ENCODE measurements at regions not wholly inside any gene's neighbourhood (a gene's known extent, or its start where the extent isn't known, plus 50 kb on each side); places are given as distances from the start of the nearest gene placed in this dataset.

- no peak for TF ChIP-seq RFX5 (IDR thresholded peaks at IDR 0.05; ENCODE audit: low read depth, low read length)
- no peak for TF ChIP-seq SRSF4 (IDR thresholded peaks at IDR 0.05; ENCODE audit: low read depth, low read length, poor library complexity, severe bottlenecking)
- no peak for TF ChIP-seq ZNF761 (CRISPR knock-in tag; conservative IDR thresholded peaks at IDR 0.05)
- no peak for TF ChIP-seq CENPBD1 (CRISPR knock-in tag; IDR thresholded peaks at IDR 0.05; ENCODE audit: borderline replicate concordance, low read depth)
- no peak for TF ChIP-seq ZNF414 (CRISPR knock-in tag; IDR thresholded peaks at IDR 0.05)
- TF ChIP-seq HHEX (CRISPR knock-in tag; IDR thresholded peaks at IDR 0.05) = no peak
- no peak for TF ChIP-seq KDM6A (CRISPR knock-in tag; IDR thresholded peaks at IDR 0.05; ENCODE audit: low read depth)
- TF ChIP-seq ZNF337 (CRISPR knock-in tag; IDR thresholded peaks at IDR 0.05; ENCODE audit: borderline replicate concordance, low read depth) = no peak
- TF ChIP-seq SMC3 (IDR thresholded peaks at IDR 0.05; ENCODE audit: low read length) = no peak
- no peak for TF ChIP-seq SIN3A (IDR thresholded peaks at IDR 0.05; ENCODE audit: borderline replicate concordance, low read depth, low read length)
- TF ChIP-seq ZNF335 (CRISPR knock-in tag; IDR thresholded peaks at IDR 0.05) = no peak
- ATAC-seq (no peak), FAIRE-seq (no peak), DNase-seq (ENCODE audit: low spot score) (no peak)
- Histone ChIP-seq H3K9ac (ENCODE audit: insufficient read depth, low read depth, low read length) (no peak overlapping the region), H3K36me3 (replicated peaks in 1 of 2; ENCODE audit: control insufficient read depth in 1 of 2, insufficient read depth in 2 of 2, low read length in 2 of 2) (no peaks in the 10 kb centered on the region), H3K4me2 (ENCODE audit: low read depth, low read length) (no peak overlapping the region), H3K4me3 (replicated peaks in 1 of 3; ENCODE audit: insufficient read depth in 1 of 3, low read depth in 2 of 3, low read length in 3 of 3) (no peak overlapping the region), H3K27ac (ENCODE audit: extremely low read length, insufficient read depth, low read length) (no peak overlapping the region), H3K9me3 (ENCODE audit: low read length) (no peaks in the 10 kb centered on the region), H3K4me1 (ENCODE audit: insufficient read depth, low read length) (no peaks in the 10 kb centered on the region), H2AFZ (ENCODE audit: low read length) (no peak overlapping the region), H4K20me1 (ENCODE audit: insufficient read depth, low read length) (no peaks in the 10 kb centered on the region), H3K27me3 (ENCODE audit: control insufficient read depth in 1 of 2, insufficient read depth in 2 of 2, low read length in 2 of 2) (no peaks in the 10 kb centered on the region), H3K79me2 (ENCODE audit: insufficient read depth, low read length) (no peaks in the 10 kb centered on the region)
- CTCF ChIA-PET (ENCODE audit: low intra/inter-chr PET ratio, low total read pairs) = no interaction called here
- intact Hi-C loops (cut with micrococcal nuclease; ENCODE audit: unreplicated experiment) = no loop called here
- 15% methylated on average over 4 of the region's 4 CpGs for WGBS (ENCODE audit: low lambda C conversion rate)
- POLR2A ChIA-PET = no interaction called here
- BruUV-seq (replicated peaks) = no TSS peak
- in situ Hi-C loops (cut with HindIII; ENCODE audit: extremely low pct_ligation_motif_present, low pct_unique_long_range_greater_than_20kb) = no loop called here
Measured at GRCh38 chr9:75440914-75441313, 352.6 kb downstream of the OSTF1 start.
